VCaP (cell line): ENCODE measurements at regions not wholly inside any gene's neighbourhood (a gene's known extent, or its start where the extent isn't known, plus 50 kb on each side); places are given as distances from the start of the nearest gene placed in this dataset.

Experiments used
- H3K27ac ChIP-seq: fragments of 450-650 bp; 2 replicates; pipeline ENCODE4 v1.5.1; 2017
- CTCF ChIP-seq: fragments of 450-650 bp; conservative IDR thresholded peaks from 2 replicates; pipeline ENCODE4 v1.5.1; 2017; ENCODE audit warnings: mild to moderate bottlenecking, moderate library complexity

- no peak overlapping the region for H3K27ac ChIP-seq
- 0 out of 2 replicates have a peak, but pooled peaks have one; percentile 15 for TF ChIP-seq CTCF
Measured at GRCh38 chr4:120158046-120158445, 91.4 kb upstream of the MAD2L1 start.

GRCh38 chr4:120156120-120156718 is 89.6 kb upstream of the MAD2L1 start:
- TF ChIP-seq CTCF, result peak; percentile 72
- no peak overlapping the region for H3K27ac ChIP-seq

GRCh38 chr4:120155287-120155686 is 88.6 kb upstream of the MAD2L1 start:
- H3K27ac ChIP-seq, result no peak overlapping the region
- TF ChIP-seq CTCF, result no peak

- H3K27ac ChIP-seq, result no peak overlapping the region
- TF ChIP-seq CTCF, result no peak
Measured at GRCh38 chr4:120144634-120145033, 78.0 kb upstream of the MAD2L1 start.

- no peak overlapping the region for H3K27ac ChIP-seq
- TF ChIP-seq CTCF, result no peak
Measured at GRCh38 chr4:120144041-120144440, 77.4 kb upstream of the MAD2L1 start.

GRCh38 chr4:120139392-120139791 is 72.7 kb upstream of the MAD2L1 start:
- no peak overlapping the region for H3K27ac ChIP-seq
- TF ChIP-seq CTCF, result no peak

GRCh38 chr4:120132935-120133334 is 66.3 kb upstream of the MAD2L1 start:
- no peak overlapping the region for H3K27ac ChIP-seq
- no peak for TF ChIP-seq CTCF
